ENCODE measurements at regions not wholly inside any gene's neighbourhood (a gene's known extent, or its start where the extent isn't known, plus 50 kb on each side); places are given as distances from the start of the nearest gene placed in this dataset.

DNA sequence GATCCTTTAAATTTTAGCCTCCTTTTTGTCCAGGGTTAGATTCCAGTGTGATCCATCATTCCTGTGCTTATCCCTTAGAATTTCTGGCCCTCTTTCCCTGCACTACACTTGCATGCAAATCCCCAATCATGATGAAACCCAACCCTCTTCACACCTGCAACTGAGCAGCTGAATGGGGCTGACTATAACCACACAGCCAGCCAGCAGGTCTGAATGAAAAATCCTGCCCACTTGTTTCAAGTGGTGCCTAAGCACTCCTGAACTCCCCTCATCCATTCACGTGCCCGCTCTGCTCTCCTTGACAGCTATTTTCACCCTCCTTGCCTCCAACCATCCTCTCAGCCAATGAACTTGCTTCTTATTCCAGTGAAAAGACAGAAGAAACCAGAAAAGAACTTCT is 80.5 kb upstream of the AFF3 start:
- intact Hi-C loops (cut with DNase I), result no loop called here
- ATAC-seq (no peak), DNase-seq (no peak)
- 95% methylated on average over 2 of the region's 2 CpGs for WGBS (ENCODE audit: insufficient coverage, low coverage, low lambda C conversion rate, missing lambda C conversion rate)
- Histone ChIP-seq H3K27me3 (no peaks in the 10 kb centered on the region), H3K4me3 (no peak overlapping the region), H3K27ac (no peak overlapping the region), H3K4me1 (no peaks in the 10 kb centered on the region), H3K36me3 (no peaks in the 10 kb centered on the region), H3K9me3 (no peaks in the 10 kb centered on the region)
- TF ChIP-seq POLR2A (IDR thresholded peaks at IDR 0.05), result no peak
- TF ChIP-seq, protein P1, sequence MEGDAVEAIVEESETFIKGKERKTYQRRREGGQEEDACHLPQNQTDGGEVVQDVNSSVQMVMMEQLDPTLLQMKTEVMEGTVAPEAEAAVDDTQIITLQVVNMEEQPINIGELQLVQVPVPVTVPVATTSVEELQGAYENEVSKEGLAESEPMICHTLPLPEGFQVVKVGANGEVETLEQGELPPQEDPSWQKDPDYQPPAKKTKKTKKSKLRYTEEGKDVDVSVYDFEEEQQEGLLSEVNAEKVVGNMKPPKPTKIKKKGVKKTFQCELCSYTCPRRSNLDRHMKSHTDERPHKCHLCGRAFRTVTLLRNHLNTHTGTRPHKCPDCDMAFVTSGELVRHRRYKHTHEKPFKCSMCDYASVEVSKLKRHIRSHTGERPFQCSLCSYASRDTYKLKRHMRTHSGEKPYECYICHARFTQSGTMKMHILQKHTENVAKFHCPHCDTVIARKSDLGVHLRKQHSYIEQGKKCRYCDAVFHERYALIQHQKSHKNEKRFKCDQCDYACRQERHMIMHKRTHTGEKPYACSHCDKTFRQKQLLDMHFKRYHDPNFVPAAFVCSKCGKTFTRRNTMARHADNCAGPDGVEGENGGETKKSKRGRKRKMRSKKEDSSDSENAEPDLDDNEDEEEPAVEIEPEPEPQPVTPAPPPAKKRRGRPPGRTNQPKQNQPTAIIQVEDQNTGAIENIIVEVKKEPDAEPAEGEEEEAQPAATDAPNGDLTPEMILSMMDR (IDR thresholded peaks at IDR 0.05), result no peak

DNA sequence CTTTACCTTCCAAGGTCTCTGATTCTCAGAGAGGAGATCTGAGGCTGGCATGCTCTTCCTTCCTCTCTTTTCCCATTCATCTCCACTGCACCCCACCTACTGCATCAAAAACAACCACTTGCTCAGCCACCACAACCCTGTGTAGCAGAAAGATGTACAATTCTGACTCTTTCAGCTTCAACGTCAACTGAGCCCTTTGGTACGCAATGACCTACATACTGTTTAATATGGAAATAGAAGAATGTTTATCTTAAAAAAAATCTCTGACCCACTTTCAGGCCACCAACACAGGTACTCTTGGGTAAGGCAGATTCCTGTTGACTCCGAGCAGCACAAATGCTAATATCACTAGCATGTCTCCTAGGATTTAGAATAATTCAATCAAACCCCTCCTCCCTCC is 76.2 kb upstream of the AFF3 start:
- no peak for TF ChIP-seq POLR2A (IDR thresholded peaks at IDR 0.05)
- TF ChIP-seq, protein P1 (IDR thresholded peaks at IDR 0.05), result no peak
- DNase-seq (no peak), ATAC-seq (no peak)
- H3K27ac ChIP-seq, result no peak overlapping the region
- H3K4me1 ChIP-seq, result peaks cover 0 to 19% (median 11%) of the 10 kb centered on the region in 4 donors
- H3K9me3 ChIP-seq, result no peaks in the 10 kb centered on the region
- intact Hi-C loops (cut with DNase I), result no loop called here
- H3K4me3 ChIP-seq, result no peak overlapping the region
- no peaks in the 10 kb centered on the region for H3K36me3 ChIP-seq
- H3K27me3 ChIP-seq, result no peaks in the 10 kb centered on the region
- 89% methylated on average over 3 of the region's 3 CpGs for WGBS (ENCODE audit: insufficient coverage, low coverage, low lambda C conversion rate, missing lambda C conversion rate)

DNA sequence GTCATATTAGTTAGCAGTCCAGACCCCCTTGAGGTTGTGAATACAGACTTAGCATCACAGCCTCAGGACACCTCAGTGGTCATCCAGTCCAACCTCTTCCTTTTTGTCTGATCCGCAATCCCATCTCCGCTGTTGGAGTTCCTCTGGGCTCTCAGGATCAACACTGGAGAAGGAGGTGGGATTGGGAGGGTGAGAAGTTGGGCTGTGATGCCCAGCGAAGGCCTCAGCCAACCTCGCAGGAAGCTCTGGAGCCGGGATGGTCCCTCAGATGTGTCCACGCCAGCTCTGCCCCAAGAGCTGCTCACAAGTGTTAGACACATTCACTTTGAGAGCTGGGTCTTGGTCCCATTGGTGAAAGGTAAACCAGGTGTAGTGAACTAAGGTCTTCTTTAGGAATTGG is 74.9 kb upstream of the AFF3 start:
- 100% methylated on average over 2 of the region's 6 CpGs for WGBS (ENCODE audit: insufficient coverage, low coverage, low lambda C conversion rate, missing lambda C conversion rate)

DNA sequence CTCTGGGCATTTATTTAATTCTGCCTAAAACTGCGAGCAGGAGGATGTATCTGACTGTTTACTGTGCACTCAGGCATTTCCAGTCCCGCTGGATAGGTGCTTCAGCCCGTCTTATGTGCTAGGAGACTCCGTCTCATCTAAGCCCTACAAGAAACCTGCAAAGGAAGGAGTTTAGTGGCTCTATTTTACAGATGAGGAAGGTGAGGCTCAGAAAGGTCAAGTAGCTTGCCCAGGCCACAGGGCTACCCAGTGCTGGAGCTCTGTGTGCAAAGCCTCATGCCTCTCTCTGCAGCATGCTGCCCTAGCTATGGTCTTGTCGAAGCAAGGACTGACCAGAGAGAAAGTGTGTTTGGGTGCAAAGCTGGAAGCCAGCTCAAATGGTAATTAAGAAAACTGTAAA is 73.6 kb upstream of the AFF3 start:
- ATAC-seq, result no peak
- no peak for TF ChIP-seq POLR2A (IDR thresholded peaks at IDR 0.05)
- TF ChIP-seq, protein P1 (IDR thresholded peaks at IDR 0.05), result no peak
- 95% methylated on average over 4 of the region's 5 CpGs for WGBS (ENCODE audit: insufficient coverage, low coverage, low lambda C conversion rate, missing lambda C conversion rate)
- Histone ChIP-seq H3K27ac (no peak overlapping the region), H3K4me3 (no peak overlapping the region), H3K9me3 (no peaks in the 10 kb centered on the region), H3K27me3 (no peaks in the 10 kb centered on the region), H3K36me3 (no peaks in the 10 kb centered on the region), H3K4me1 (peaks cover 0 to 29% (median 13%) of the 10 kb centered on the region in 4 donors)
- intact Hi-C loops (cut with DNase I), result no loop called here
- no peak for DNase-seq

More for the DNA sequence above, 74.9 kb upstream of the AFF3 start:
- Histone ChIP-seq H3K9me3 (no peaks in the 10 kb centered on the region), H3K27me3 (no peaks in the 10 kb centered on the region), H3K4me1 (peaks cover 0 to 29% (median 13%) of the 10 kb centered on the region in 4 donors), H3K4me3 (no peak overlapping the region), H3K27ac (no peak overlapping the region), H3K36me3 (no peaks in the 10 kb centered on the region)
- ATAC-seq (no peak), DNase-seq (no peak)
- TF ChIP-seq, protein P1 (IDR thresholded peaks at IDR 0.05), result no peak
- no peak for TF ChIP-seq POLR2A (IDR thresholded peaks at IDR 0.05)
- intact Hi-C loops (cut with DNase I), result no loop called here

DNA sequence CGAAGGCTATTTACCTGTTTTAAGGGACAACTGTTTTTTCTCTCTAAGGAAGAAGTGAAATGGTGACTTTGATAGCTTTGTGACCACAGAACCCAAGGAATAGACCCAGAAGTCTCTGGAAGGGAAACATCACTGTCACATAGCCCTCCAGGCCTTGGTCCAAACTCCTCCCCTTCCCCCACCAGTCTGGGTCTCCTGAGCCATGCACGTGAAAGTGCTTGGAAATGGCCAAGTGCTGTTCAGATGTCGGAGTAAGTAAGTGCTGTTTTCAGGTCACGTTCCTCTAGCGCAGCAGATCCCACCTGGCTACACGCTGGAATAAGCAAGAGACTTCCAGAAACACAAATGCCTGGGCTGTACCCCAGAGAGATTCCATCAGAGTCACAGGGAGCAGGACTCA is 73.0 kb upstream of the AFF3 start:
- H3K9me3 ChIP-seq, result no peaks in the 10 kb centered on the region
- TF ChIP-seq POLR2A (IDR thresholded peaks at IDR 0.05), result no peak
- TF ChIP-seq, protein P1 (IDR thresholded peaks at IDR 0.05), result no peak
- DNase-seq (no peak), ATAC-seq (no peak)
- H3K4me3 ChIP-seq, result no peak overlapping the region
- peak overlapping the region in 2 of 3 donors; percentile 83 to 90 for H3K27ac ChIP-seq
- H3K36me3 ChIP-seq, result no peaks in the 10 kb centered on the region
- H3K27me3 ChIP-seq, result no peaks in the 10 kb centered on the region
- 63% methylated on average over 2 of the region's 6 CpGs for WGBS (ENCODE audit: insufficient coverage, low coverage, low lambda C conversion rate, missing lambda C conversion rate)
- intact Hi-C loops (cut with DNase I), result no loop called here
- peaks cover 0 to 29% (median 13%) of the 10 kb centered on the region in 4 donors for H3K4me1 ChIP-seq
